Parathyroid adenoma (tissue), 2 donors: ENCODE measurements at regions not wholly inside any gene's neighbourhood (a gene's known extent, or its start where the extent isn't known, plus 50 kb on each side); places are given as distances from the start of the nearest gene placed in this dataset.

Experiments
- H2AFZ ChIP-seq: fragments of 300-600 bp; sonication (generic); one replicate; pipeline ENCODE4 v1.7.0; 2017; ENCODE audit warnings: antibody characterized with exemption, mild to moderate bottlenecking
- H3K27ac ChIP-seq: fragments of 300-600 bp; sonication (generic); one replicate; pipeline ENCODE4 v1.7.0; 2017
- H3K27me3 ChIP-seq: fragments of 300-600 bp; sonication (generic); one replicate; pipeline ENCODE4 v1.7.0; 2017; ENCODE audit warnings: low read length; ENCODE audit not compliant: control insufficient read depth, insufficient read depth
- H3K36me3 ChIP-seq: fragments of 300-600 bp; sonication (generic); one replicate; pipeline ENCODE4 v1.7.0; 2017; ENCODE audit warnings: low read length; ENCODE audit not compliant: control insufficient read depth, insufficient read depth
- H3K4me1 ChIP-seq: fragments of 300-600 bp; sonication (generic); one replicate; pipeline ENCODE4 v1.7.0; 2017; ENCODE audit warnings: control low read depth
- H3K4me2 ChIP-seq: fragments of 300-600 bp; sonication (generic); one replicate; pipeline ENCODE4 v1.7.0; 2017; ENCODE audit warnings: low read length
- H3K4me3 ChIP-seq: fragments of 300-600 bp; sonication (generic); one replicate; pipeline ENCODE4 v1.7.0; 2017; ENCODE audit warnings: low read depth, low read length
- H3K79me2 ChIP-seq: fragments of 300-600 bp; sonication (generic); one replicate; pipeline ENCODE4 v1.7.0; 2017; ENCODE audit warnings: control low read depth
- H3K9ac ChIP-seq: fragments of 300-600 bp; sonication (generic); one replicate; pipeline ENCODE4 v1.7.0; 2017; ENCODE audit warnings: mild to moderate bottlenecking
- H3K9me3 ChIP-seq: fragments of 300-600 bp; sonication (generic); one replicate; pipeline ENCODE4 v1.7.0; 2017; ENCODE audit warnings: low read length; ENCODE audit not compliant: control insufficient read depth
- CTCF ChIP-seq: fragments of 300-600 bp; sonication (generic); IDR thresholded peaks from one replicate; pipeline ENCODE4 v1.7.0; 2017; ENCODE audit warnings: antibody characterized with exemption, mild to moderate bottlenecking
- donor health status: primary hyperparathyroidism.

GRCh38 chr6:100309174-100309573 is 155.5 kb downstream of the SIM1 start:
- Histone ChIP-seq H3K9ac (no peak overlapping the region), H3K27ac (no peak overlapping the region), H3K27me3 (no peaks in the 10 kb centered on the region), H3K79me2 (no peaks in the 10 kb centered on the region), H3K36me3 (no peaks in the 10 kb centered on the region), H3K9me3 (no peaks in the 10 kb centered on the region), H3K4me3 (no peak overlapping the region), H3K4me1 (no peaks in the 10 kb centered on the region), H2AFZ (no peak overlapping the region), H3K4me2 (no peak overlapping the region)
- TF ChIP-seq CTCF, result no peak

DNA sequence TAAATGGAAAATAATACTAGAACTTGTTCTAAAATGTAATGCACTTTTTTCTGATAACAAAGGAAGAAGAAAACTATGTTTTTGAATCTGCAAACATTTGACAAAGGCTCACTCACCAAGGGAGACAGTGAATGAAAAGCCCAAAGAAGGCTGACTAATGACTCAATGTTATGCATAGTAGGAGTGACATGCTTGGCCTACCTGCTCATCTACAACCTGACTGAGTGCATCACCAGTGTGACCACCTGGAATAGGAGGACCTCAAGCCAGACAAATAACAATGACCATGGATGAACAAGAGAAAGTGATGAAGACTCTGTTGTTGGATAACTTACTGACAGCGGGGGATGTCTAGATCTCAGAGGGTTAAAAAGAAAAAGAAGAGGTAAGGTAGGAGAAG is 157.2 kb downstream of the SIM1 start:
- no peaks in the 10 kb centered on the region for H3K9me3 ChIP-seq
- no peak for TF ChIP-seq CTCF
- H3K4me1 ChIP-seq, result no peaks in the 10 kb centered on the region
- H3K27ac ChIP-seq, result no peak overlapping the region
- H3K4me2 ChIP-seq, result no peak overlapping the region
- H2AFZ ChIP-seq, result no peak overlapping the region
- no peaks in the 10 kb centered on the region for H3K36me3 ChIP-seq
- no peak overlapping the region for H3K9ac ChIP-seq
- no peak overlapping the region for H3K4me3 ChIP-seq
- H3K79me2 ChIP-seq, result no peaks in the 10 kb centered on the region
- H3K27me3 ChIP-seq, result no peaks in the 10 kb centered on the region

GRCh38 chr6:100305209-100305869 is 159.4 kb downstream of the SIM1 start:
- no peak overlapping the region for H3K4me2 ChIP-seq
- H3K27ac ChIP-seq, result no peak overlapping the region
- H3K27me3 ChIP-seq, result no peaks in the 10 kb centered on the region
- no peaks in the 10 kb centered on the region for H3K79me2 ChIP-seq
- no peak overlapping the region for H3K9ac ChIP-seq
- H3K4me3 ChIP-seq, result no peak overlapping the region
- H3K36me3 ChIP-seq, result no peaks in the 10 kb centered on the region
- no peaks in the 10 kb centered on the region for H3K4me1 ChIP-seq
- H2AFZ ChIP-seq, result no peak overlapping the region
- no peaks in the 10 kb centered on the region for H3K9me3 ChIP-seq
- no peak for TF ChIP-seq CTCF

GRCh38 chr6:100304575-100304974 is 160.1 kb downstream of the SIM1 start:
- no peak overlapping the region for H3K4me2 ChIP-seq
- H3K36me3 ChIP-seq, result no peaks in the 10 kb centered on the region
- TF ChIP-seq CTCF, result no peak
- H3K9ac ChIP-seq, result no peak overlapping the region
- H3K9me3 ChIP-seq, result no peaks in the 10 kb centered on the region
- H3K27me3 ChIP-seq, result no peaks in the 10 kb centered on the region
- no peaks in the 10 kb centered on the region for H3K4me1 ChIP-seq
- no peak overlapping the region for H3K27ac ChIP-seq
- no peak overlapping the region for H2AFZ ChIP-seq
- no peaks in the 10 kb centered on the region for H3K79me2 ChIP-seq
- no peak overlapping the region for H3K4me3 ChIP-seq

DNA sequence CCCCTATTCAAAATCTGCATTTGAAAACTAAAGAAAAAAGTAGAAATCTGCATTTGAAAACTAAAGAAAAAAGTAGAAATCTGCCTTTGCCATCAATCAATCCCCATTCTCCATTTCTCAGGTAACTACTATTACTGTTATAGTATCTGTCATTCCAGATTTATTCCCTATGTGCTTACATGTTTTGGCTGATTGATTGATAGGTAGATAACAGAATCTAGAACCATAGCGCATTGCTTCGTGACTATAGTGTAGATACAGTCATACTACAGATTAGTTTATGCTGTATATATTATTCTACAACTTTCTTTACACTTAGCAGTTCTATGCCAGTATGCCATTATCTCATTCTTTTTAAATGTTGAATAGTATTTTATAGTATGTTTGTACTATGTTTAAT is 163.0 kb downstream of the SIM1 start:
- H3K9me3 ChIP-seq, result no peaks in the 10 kb centered on the region
- H3K27me3 ChIP-seq, result no peaks in the 10 kb centered on the region
- H2AFZ ChIP-seq, result no peak overlapping the region
- no peaks in the 10 kb centered on the region for H3K36me3 ChIP-seq
- no peaks in the 10 kb centered on the region for H3K4me1 ChIP-seq
- no peak overlapping the region for H3K9ac ChIP-seq
- H3K4me2 ChIP-seq, result no peak overlapping the region
- H3K4me3 ChIP-seq, result no peak overlapping the region
- H3K79me2 ChIP-seq, result no peaks in the 10 kb centered on the region
- TF ChIP-seq CTCF, result no peak
- no peak overlapping the region for H3K27ac ChIP-seq
